HG03558 (cell line): ENCODE measurements at regions not wholly inside any gene's neighbourhood (a gene's known extent, or its start where the extent isn't known, plus 50 kb on each side); places are given as distances from the start of the nearest gene placed in this dataset.
A peak's percentile ranks its signal among the peaks of the same experiment; 100 is the strongest.

Source experiments
- ATAC-seq: cut with Tn5 transposase; IDR thresholded peaks from one replicate; pipeline ENCODE4 v1.9.1; 2021; ENCODE audit warnings: moderate number of reproducible peaks; ENCODE audit not compliant: unreplicated experiment; ENCODE audit errors: extremely low read depth

DNA sequence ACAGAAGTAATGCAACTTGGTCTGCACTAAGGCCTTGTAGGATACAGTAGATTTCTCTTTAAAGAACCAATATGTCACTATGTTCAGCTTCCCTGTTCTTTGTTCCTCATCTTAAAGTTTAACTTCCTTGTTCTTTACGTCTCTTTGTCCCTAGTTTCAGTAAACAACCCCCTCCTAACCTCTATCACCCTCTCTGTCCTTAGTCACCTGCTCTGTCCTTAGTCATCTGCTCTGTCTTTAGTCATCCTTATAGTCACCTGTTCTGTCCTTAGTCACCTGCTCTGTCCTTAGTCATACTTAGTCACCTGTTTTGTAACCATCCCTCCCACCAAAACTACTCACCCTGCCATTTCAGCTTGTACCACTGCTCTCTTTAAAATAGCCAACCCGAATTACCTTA lies 144.6 kb upstream of the TMEM106B start:
- no peak for ATAC-seq

DNA sequence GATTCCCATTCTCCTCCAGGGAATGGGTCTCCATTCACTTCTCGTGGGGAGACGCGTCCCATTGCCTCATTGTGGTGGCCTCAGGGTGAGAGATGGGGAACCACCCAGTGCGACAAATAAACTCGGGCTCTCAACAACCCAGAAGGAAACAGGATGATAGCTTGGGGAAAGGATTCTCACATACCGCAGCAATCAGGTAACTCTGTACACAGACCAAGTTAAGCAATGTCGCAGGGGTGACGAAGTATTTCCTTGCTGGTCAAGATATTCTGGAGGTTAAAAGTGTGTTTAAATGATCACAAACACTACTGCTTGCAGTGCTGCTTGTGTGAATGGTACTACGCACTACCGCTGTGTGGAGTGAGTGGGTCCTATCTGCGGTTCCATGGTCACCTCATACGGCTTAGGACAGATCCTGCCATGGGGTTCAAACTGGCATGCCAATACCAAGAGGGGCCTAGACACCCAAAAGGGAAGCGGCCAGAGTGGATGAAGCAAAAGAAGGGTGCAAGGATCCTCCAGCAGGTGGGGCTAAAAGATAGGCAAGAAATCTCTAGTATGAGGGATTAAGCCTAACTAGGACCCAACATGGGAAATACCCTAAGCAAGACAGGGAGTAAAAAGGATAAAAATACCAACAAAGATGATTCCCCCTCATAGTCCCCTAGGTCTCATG lies 143.8 kb upstream of the TMEM106B start:
- peak; percentile 59 for ATAC-seq

DNA sequence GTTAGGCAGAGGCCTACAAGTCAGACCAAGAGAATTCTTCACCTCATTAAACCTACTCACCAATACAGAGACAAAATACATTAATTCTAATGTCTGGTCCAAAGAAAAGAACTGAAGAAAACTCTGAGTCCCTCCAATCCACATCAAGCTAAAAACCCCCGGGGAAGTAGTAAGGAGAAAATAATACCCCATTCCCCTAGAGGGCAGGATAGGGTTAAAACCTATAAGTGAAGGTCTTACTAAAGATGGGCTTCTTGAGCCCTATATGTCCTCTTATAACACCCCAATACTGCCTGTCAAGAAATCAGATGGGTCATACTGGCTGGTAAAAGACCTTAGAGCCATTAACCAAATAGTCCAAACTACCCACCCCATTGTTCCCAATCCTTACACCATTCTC lies 141.3 kb upstream of the TMEM106B start:
- no peak for ATAC-seq

DNA sequence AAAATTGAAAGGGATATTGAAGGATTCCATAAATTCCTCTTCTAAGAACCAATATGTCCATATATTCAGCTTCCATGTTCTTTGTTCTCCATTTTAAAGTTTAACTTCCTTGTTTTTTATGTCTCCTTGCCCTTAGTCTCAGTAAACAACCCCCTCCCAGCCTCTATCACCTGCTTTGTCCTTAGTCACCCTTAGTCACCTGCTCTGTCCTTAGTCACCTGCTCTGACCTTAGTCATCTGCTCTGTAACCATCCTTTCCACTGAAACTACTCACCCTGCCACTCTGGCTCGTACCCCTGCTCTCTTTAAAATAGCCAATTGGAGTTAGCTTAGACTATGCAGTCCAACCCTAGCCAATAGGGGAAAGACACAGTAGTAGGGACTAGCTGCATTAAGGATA lies 136.2 kb upstream of the TMEM106B start:
- ATAC-seq = no peak

DNA sequence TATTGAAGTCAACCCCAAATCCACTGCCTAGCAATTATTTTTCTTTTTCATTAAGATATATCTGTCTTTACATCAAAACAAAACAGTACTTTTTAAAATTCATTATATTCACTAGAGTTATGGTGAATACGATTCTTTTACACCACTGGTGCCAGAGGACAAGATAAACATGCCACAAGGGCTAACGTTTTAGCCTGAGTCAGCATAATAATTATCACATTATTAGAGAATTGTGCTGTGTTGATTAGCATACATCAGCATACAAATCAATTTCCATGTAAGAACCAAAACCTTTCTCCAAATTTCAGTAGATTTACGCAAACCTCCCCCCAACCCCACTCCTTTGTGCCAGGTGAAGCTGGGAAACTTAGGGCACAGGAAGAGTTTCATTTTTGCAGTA lies 131.1 kb upstream of the TMEM106B start:
- ATAC-seq = no peak

DNA sequence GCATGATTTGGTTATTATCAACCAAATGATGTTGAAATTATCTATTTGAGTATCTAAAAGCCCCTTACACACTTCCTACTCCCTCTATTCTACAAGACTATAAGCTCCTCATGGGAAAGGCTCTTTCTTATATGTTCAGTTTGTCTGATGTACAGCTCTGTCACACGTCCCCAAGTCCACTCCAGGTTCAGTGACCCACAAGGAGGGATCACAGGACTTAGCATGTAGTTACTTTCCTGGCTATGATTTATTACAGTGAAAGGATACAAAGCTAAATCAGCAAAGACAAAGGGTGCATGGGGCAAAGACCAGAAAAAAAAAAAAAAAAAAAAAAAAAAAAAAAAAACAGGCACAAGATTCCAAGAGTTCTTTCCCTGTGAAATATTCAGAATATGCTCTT lies 125.6 kb upstream of the TMEM106B start:
- no peak for ATAC-seq

DNA sequence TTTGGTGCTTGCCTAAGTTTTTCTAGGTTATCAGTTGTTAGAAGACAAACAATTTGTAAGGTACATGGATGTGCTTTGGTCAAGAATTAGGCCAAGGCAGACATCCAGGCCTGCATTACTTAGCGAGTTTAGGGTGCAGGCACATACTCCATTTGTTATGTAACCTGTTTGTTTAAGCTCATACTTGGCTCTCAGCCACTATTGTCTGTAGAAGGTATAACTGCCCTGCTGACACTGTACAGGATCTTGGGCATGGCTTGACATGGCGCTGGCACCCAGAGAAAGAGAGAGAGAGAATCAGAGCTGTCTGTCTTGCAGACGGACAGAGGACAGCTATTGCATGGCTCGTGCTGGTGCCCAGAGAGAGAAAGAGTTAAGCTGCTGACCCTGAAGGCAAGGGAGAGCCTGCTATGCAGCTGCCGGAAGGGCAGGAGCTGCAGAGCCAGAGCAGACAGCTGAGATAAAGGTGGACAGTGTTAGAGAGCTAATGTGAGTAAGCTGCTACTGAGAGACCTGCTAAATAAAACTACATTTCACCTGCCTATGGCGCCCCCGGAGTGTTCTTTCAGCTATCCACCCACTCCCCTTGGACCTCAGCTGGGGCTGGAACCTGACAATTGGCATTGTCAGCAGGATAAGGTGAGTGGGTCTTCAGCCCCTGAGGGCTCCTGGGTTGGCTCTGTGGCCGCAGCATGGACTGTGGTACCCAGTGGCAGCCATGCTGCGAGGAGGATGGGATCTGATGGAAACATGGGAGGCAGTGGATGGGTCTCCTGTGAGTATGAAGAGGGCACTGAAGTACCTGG lies 120.9 kb upstream of the TMEM106B start:
- no peak for ATAC-seq

DNA sequence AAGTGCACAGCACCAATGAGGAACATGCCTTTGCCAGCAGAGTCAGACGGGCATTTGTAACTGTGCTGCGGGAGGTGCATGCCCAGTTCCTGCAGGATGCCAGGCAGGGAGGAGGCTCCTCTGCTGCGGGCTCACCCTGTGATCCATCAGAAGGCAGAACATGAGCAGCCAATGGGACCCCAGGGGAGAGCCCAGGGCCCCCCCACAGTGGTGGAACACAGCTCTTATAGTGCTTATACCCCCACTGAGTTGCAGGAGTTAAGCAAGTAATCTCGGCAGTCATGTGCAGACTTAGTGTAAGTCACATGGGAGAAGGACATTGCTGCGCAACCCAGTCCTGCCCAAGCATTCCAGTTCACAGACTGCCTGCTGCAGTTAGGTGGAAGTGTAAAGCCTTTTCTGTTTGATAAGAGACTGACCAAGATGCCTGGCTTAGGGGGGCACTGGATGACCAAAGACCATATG lies 120.3 kb upstream of the TMEM106B start:
- no peak for ATAC-seq

DNA sequence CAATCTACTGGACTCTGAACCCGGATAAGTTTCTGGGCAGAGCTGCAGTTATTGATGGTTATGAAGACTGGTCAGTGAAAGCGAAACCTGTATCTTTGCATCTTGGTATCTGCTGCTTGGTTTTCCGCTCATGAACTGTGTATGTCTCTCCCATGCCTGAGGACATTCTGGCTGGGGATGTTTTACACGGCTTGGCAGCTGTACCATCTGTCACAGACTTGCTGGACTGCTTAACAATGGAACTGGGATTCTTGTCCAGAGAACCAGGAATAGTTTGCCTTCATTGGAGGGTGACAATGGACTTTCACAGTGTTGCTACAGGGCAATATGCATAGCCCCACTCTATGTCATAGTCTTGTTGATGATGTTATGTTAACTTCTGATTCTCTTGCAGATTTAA lies 119.9 kb upstream of the TMEM106B start:
- no peak for ATAC-seq

DNA sequence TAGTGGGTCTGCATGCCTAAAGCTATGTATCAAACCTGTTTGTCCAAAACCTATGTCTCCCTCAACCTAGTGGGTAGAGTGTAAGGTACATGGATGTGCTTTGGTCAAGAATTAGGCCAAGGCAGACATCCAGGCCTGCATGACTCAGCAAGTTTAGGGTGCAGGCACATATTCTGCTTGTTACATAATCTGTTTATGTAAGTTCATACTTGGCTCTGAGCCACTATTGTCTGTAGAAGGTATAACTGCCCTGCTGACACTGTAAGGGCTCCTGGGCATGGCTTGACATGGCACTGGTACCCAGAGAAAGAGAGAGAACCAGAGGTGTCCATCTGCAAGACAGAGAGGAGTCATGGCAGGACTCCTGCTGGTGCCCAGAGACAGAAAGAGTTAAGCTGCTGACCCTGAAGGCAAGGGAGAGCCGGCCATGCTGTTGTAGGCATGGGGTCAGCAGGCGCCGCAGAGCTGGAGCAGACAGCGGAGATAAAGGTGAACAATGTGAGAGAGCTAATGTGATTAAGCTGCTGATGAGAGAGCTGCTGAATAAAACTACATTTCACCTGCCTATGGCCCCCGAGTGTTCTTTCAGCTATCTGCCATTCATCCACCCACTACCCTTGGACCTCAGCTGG lies 118.5 kb upstream of the TMEM106B start:
- no peak for ATAC-seq

DNA sequence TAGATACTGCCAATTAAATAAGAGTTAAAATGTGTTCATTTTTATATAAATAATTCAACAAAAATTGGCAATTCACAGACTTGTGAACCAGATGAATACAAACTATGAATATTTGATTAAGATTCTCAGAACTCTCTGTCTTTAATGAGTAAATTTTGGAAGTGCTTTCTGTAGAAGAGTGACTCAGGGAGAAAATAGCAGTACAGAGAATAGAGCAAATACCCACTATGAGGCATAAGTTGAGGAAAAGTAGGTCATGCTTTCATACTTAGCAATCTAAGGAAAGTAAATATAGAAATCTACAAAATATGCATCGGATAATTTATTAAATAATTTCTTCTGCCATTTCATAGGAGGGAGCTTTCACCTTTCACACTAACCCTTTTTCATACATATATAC lies 117.7 kb upstream of the TMEM106B start:
- no peak for ATAC-seq

DNA sequence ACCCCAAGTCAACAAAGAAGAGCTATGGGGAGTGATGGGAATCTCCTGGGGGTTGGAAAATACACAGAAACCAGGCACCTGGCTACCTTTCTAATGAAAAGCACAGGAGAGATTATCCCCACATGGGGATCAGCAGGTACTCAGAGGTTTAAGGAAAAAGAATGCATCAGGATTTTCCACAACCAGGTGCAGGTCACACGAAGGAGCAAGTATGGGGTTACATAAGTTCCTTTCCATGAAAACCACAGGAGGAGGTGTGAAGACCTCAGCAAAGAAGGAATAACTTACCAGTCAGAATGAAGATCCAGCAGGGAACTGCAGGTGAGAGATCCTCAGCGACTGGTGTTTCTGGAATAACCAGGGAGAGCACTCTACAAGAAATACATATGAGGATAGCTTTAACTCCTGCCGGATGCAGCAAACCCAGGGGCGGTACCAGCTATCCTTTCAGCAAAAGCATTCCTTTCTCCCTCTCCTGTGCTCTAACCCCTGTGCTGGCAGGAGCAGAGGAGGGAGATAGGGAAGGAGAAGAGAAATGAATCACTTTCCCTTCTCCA lies 116.7 kb upstream of the TMEM106B start:
- ATAC-seq = no peak

DNA sequence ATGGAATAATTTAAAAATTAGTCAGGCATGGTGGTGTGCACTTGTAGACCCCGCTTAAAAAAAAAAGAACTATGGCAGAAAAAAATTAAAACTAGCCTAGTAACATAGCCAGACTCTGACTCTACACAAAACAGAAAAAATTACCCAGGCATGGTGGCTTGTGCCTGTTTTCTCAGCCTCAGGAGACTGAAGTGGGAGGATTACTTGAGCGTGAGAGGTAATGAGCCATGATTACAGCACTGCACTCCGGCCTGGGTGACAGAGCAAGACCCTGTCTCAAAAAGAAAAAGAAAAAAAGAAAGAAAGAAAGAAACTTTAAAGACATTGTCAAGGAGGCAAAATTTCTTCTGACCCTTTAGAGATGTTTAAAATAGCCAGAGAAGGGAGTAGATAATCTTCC lies 109.0 kb upstream of the TMEM106B start:
- no peak for ATAC-seq

DNA sequence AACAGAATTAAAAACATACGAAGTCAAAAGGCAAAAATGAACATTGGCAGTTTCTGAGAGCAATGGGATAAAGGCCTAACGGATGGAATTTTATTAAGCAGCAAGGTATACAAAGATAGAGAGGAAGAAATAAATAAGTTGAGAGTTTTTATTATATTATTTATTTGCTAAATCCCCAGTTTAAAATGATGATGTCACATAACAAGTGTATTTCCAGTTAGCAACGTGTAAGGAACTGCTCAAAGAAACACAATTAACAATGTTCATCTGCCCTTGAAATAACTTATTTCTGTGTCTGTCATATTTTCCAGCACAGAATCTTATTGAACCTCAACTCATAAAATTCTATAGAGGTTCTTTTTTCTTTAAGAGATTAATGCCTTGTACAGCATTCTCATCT lies 108.6 kb upstream of the TMEM106B start:
- no peak for ATAC-seq

DNA sequence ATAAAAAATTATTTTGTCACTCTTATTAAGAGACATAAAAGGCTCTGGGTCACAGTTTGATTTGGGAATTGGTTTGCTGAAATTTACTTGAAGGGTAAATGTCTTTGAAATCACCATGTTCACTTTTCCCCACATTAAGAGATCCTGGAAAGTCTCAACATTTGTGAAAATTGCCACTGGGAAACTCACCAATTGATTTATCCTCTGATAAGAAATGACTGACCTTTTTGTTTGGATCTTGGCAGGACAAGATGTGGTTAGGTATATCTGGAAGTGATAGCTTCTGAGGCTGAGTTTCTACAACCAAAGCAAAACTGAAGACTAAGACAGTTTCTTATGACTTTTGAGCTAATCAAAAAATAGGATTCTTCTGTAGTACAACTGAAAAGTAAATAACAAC lies 107.1 kb upstream of the TMEM106B start:
- no peak for ATAC-seq

DNA sequence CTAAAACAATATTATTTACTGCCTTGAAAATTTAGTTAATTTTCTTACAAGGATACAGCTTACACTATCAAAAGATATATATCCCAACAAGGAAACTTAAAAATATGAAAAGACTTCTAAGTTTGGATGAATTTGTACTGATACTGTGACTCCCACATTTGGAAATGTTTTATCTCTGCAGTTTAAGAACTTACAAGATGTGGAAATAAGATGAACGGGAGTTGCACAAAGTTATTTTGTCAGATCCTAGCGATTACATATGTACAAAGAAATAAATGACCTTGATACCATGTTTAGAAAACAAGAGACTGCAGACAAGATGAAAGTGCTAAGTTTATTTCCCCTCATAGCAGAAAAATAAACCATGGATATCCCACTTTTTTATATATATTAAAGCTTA lies 103.7 kb upstream of the TMEM106B start:
- ATAC-seq = no peak

DNA sequence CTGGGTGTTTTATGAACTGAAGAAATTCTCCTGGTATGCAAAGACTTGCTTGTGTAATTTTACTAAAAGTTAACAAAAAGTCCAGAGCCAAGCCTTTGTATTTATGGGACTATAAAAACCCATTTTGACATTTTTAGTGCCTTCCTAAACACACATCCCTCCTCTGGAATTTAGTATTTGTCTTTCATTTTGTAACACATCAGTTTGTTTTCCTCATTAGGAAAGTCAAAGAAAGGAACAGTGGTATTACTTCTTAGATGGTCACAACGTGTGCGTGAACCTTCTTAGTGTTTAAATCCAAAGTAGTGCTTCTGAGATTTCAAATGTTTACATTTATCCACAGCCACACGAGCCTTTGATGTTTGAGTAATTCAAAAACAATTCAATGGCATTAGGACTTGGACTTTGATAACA lies 103.2 kb upstream of the TMEM106B start:
- ATAC-seq = no peak

DNA sequence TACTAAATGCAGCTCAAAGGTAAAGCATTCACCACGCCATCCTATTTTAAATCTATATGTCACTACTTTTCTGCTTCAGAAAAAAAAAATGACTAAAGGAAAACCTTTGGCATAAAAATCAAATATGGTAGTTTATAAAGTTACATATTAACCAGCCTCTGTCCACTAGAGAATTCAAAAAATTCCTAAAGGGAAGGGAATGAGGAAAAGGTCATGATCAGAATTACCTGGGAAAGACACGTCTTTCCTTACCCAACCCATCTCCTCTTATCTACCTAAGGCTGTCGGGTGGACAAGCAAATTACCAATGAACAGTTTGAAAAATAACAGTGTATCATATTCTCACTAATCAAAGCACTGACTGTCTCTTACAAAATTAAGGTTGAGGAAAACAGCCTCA lies 100.7 kb upstream of the TMEM106B start:
- no peak for ATAC-seq

DNA sequence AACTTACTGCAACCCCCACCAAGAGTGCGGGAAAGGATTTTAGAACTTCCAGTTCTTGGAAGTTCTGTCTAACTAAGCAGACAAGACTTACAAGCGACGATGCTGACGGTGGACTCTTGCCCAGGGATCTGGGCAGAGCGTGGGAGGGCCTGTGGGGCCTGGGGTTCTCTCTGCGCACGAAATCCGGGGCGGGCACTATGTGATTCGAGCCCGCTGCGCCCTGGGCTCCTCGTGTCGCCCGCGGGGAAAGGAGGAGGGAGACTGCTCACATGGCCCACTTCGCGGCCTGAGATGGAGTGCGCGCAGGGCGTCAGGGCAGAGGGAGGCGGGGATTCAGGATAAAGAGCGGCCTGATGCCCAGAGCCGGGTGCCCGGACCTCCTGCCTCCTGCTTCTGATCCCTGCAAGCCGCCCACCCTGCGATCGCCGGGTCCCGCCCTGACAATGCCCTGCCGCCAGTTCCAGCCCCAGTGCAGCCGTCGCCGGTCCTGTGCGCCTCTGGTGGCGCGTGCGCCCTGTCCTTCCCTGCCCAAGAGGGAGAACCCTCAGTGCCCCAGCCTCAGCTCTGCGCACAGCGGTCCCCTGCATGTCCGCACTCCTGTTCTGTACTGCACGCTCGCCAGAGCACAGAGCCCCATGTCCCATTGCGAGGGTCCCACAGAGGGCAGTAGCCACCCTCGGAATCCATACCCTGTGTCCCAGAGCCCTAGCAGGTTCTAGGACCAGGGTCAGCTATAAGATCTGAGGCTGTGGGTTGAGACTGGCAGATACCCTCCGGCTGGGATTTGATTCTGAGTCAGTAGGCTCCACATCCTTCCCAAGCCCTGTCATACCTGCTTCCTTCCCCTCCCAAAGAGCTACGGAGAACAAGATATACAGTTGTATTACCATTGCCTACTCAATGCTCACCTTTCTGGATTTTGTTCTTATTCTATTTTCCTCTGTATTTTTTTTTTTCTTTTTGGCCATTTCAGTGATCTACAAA lies 99.4 kb upstream of the TMEM106B start:
- ATAC-seq = no peak

DNA sequence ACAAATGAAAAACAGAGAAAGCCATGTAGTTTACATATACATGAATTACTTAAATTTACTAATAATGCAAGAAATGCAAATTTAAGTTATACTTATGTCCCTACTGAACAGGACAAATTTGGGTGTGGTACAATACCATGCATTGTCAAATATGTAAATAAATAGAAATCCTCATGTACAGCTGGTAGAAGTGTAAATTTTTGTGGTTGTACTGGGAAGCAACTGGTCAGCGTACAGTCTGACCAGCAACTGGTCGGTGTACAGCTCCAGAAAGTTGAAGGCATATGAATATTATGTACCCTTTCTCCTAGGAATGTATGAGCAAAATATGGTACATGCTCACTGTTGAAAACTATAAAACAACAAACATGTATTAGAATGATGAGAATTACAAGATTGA lies 93.9 kb upstream of the TMEM106B start:
- no peak for ATAC-seq
